ENCODE measurements at regions not wholly inside any gene's neighbourhood (a gene's known extent, or its start where the extent isn't known, plus 50 kb on each side); places are given as distances from the start of the nearest gene placed in this dataset.

DNA sequence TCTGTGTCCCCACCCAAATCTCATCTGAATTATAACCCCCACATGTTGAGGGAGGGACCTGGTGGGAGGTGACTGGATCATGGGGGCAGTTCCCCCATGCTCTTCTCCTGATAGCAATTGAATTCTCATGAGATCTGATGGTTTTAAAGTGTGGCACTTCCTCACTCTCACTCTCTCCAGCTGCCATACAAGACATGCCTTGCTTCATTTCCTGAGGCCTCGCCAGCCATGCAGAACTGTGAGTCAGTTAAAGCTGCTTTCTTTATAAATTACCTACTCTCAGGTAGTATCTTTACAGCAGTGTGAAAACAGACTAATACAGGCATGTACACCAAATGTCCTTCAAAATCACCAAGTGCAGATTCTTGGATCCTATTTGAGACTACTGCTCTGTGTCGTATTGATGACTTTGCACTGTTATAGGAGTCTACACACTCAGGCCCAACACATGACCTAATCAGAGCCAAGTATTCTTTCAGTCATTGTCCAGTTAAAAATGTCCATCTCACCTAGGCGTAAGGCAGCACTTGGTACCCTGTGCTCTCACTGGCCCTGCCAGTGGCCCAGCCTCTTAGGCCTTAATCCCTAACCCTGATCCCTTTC, 52.8 kb upstream of the UST start:
- no peak overlapping the region for H3K9ac ChIP-seq (ENCODE audit: low read depth, low read length)
- H3K27ac ChIP-seq (ENCODE audit: low read length) = no peak overlapping the region
- no peak for ATAC-seq (ENCODE audit: insufficient read depth, low read depth)
- no peaks in the 10 kb centered on the region for H3K27me3 ChIP-seq (ENCODE audit: insufficient read depth, low read length, poor library complexity)
- no peak overlapping the region for H3K4me2 ChIP-seq (ENCODE audit: insufficient read depth, low read length)
- no peak for DNase-seq
- H2AFZ ChIP-seq (ENCODE audit: low read depth, low read length) = no peak overlapping the region
- no peak overlapping the region for H3K4me3 ChIP-seq (ENCODE audit: low read depth in 1 of 2, low read length in 2 of 2)
- no peaks in the 10 kb centered on the region for H3K9me3 ChIP-seq (ENCODE audit: insufficient read depth, low read length, severe bottlenecking)
- H3K36me3 ChIP-seq (ENCODE audit: insufficient read depth, low read length) = no peaks in the 10 kb centered on the region
- no peaks in the 10 kb centered on the region for H3K4me1 ChIP-seq (ENCODE audit: insufficient read depth, low read length)
- no peaks in the 10 kb centered on the region for H3K79me2 ChIP-seq (ENCODE audit: insufficient read depth, low read length)
- H4K20me1 ChIP-seq (ENCODE audit: insufficient read depth, low read length) = no peaks in the 10 kb centered on the region
- TF ChIP-seq EZH2 (IDR thresholded peaks at IDR 0.05; ENCODE audit: borderline replicate concordance, low read depth, low read length, severe bottlenecking) (no peak), CTCF (IDR thresholded peaks at IDR 0.05; ENCODE audit: borderline replicate concordance, extremely low read depth, low read length, poor library complexity, severe bottlenecking) (no peak)
